SK-N-SH (cell line): ENCODE measurements at regions not wholly inside any gene's neighbourhood (a gene's known extent, or its start where the extent isn't known, plus 50 kb on each side); places are given as distances from the start of the nearest gene placed in this dataset.

Experiments
- FOXJ3 ChIP-seq: sonication (generic); formaldehyde crosslinking; IDR thresholded peaks from 2 replicates; pipeline ENCODE4 v1.5.1; 2020; ENCODE audit warnings: mild to moderate bottlenecking, missing genetic modification reagents
- MXI1 ChIP-seq: IDR thresholded peaks from 2 replicates; pipeline ENCODE4 v1.6.1; 2012; ENCODE audit warnings: mild to moderate bottlenecking, low read depth, low read length, improper control_type of control experiment
- POLR2AphosphoS5 ChIP-seq: IDR thresholded peaks from 2 replicates; pipeline ENCODE4 v1.6.1; 2012; ENCODE audit warnings: low read depth, low read length

DNA sequence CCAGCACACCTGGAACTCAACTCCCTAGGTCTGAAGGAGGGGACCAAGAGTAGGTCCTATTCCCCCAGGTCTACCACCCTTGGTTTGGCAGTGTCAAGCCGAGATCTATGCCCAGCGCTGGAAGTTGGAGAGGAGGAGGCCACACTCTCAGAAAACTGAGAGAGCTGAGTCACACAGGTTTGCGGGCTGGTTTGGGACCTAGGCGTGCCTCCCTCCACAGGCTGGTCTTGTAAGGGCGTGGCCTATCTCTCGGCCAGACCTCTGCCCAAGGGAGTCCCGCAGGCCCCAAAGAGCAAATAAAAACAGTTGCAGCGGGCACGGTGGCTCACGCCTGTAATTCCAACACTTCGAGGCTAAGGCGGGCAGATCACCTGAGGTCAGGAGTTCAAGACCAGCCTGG, 52.9 kb upstream of the INTU start:
- TF ChIP-seq FOXJ3 (CRISPR knock-in tag) = no peak
- TF ChIP-seq MXI1 = no peak
- no peak for TF ChIP-seq POLR2AphosphoS5
